ACC112 (cell line): ENCODE measurements at regions not wholly inside any gene's neighbourhood (a gene's known extent, or its start where the extent isn't known, plus 50 kb on each side); places are given as distances from the start of the nearest gene placed in this dataset.

ENCODE experiments used
- H2AFZ ChIP-seq: fragments of 200-600 bp; sonication (generic); one replicate; pipeline ENCODE4 v1.6.0; 2017; ENCODE audit warnings: antibody characterized with exemption, low read length; ENCODE audit not compliant: unreplicated experiment
- H3K27ac ChIP-seq: fragments of 200-600 bp; sonication (generic); 2 replicates; pipeline ENCODE4 v1.5.1; 2014; ENCODE audit warnings: low read depth, mild to moderate bottlenecking, antibody characterized with exemption, low read length, moderate library complexity
- H3K27me3 ChIP-seq: fragments of 200-600 bp; sonication (generic); 2 replicates; pipeline ENCODE4 v1.6.1; 2014; ENCODE audit warnings: mild to moderate bottlenecking, antibody characterized with exemption, low read length, moderate library complexity, mixed read lengths; ENCODE audit not compliant: insufficient read depth
- H3K36me3 ChIP-seq: fragments of 200-600 bp; sonication (generic); 2 replicates; pipeline ENCODE4 v1.6.1; 2016; ENCODE audit warnings: mild to moderate bottlenecking, antibody characterized with exemption, low read length, moderate library complexity, mixed read lengths; ENCODE audit not compliant: insufficient read depth
- H3K4me1 ChIP-seq: fragments of 200-600 bp; sonication (generic); one replicate; pipeline ENCODE4 v1.6.1; 2016; ENCODE audit warnings: low read length, mixed read lengths; ENCODE audit not compliant: insufficient read depth, unreplicated experiment, control insufficient read depth
- H3K4me3 ChIP-seq: fragments of 200-600 bp; sonication (generic); 2 replicates; pipeline ENCODE4 v1.5.1; 2014; ENCODE audit warnings: mild to moderate bottlenecking, low read depth, low read length
- H3K79me2 ChIP-seq: fragments of 200-600 bp; sonication (generic); one replicate; pipeline ENCODE4 v1.6.0; 2016; ENCODE audit warnings: low read length; ENCODE audit not compliant: control insufficient read depth, unreplicated experiment, insufficient read depth

DNA sequence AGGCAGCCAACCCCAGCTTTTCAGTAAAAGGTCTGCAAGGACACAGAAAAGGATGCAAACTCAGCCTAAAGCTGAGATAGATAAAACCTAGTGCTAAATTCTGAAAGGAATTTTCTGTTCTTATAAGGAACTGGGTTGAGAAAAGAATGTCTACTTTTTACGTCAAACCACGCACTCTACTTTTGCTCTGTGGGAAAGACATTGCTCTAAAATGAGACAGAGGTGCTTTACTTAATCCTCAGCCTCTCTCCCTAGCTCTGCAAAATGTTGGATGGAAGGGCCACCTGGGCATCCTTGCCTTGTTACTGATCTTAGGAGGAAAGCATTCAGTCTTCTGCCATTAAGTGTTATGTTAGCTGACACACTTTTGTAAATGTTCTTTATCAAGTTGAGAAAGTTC is 72.1 kb upstream of the LINC00305 start:
- Histone ChIP-seq H3K27me3 (no peaks in the 10 kb centered on the region), H3K4me3 (no peak overlapping the region), H3K27ac (no peak overlapping the region), H3K4me1 (no peaks in the 10 kb centered on the region), H3K79me2 (no peaks in the 10 kb centered on the region), H2AFZ (no peak overlapping the region), H3K36me3 (no peaks in the 10 kb centered on the region)

DNA sequence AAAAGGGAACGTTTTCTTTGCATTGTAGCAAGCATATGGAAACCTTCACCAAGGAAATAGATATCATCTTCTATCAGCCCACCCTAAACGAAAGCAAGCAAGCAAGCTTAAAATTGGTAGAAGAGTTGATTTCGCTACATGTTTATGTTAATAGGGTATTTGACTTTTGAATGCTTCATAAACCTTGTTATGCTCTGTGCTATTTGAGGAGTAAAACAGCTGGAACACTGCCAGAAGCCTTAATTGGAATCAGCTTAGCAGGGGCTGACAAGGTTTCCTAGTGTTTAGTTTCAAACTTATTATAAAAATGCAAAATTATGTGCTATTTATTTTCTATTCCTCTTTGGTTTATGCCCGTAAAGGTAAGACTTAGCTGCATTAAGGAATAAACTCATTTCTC is 70.6 kb upstream of the LINC00305 start:
- Histone ChIP-seq H2AFZ (no peak overlapping the region), H3K36me3 (no peaks in the 10 kb centered on the region), H3K4me1 (no peaks in the 10 kb centered on the region), H3K79me2 (no peaks in the 10 kb centered on the region), H3K4me3 (no peak overlapping the region), H3K27me3 (no peaks in the 10 kb centered on the region), H3K27ac (no peak overlapping the region)

DNA sequence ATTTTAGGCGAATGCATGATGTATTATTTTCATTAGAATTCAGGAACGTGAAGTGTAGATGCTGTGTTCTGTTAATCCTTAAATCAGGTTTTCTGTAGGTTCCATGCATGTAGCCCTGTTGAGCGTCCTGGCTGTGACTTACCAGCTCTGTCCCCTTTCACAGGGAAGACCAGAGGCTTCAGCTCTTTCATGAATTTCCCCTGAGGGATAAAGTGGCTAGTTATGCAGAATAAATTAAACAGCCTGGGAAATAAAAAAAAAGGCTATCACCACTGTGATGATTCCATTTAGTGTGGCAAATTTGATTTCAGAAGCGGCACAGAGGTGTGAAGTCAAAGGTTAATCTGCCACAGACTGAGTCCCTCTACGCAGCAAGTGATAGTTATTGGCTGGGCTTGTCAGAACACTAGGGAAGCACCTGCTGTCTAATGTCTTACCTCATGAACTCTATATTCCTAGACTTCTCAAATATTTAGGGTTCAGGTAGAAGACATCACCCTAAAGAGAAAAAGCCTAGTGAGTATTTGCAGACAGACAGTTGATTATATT is 61.6 kb upstream of the LINC00305 start:
- no peaks in the 10 kb centered on the region for H3K79me2 ChIP-seq
- H2AFZ ChIP-seq, result no peak overlapping the region
- no peaks in the 10 kb centered on the region for H3K4me1 ChIP-seq
- no peak overlapping the region for H3K27ac ChIP-seq
- no peak overlapping the region for H3K4me3 ChIP-seq
- H3K27me3 ChIP-seq, result no peaks in the 10 kb centered on the region
- H3K36me3 ChIP-seq, result no peaks in the 10 kb centered on the region

DNA sequence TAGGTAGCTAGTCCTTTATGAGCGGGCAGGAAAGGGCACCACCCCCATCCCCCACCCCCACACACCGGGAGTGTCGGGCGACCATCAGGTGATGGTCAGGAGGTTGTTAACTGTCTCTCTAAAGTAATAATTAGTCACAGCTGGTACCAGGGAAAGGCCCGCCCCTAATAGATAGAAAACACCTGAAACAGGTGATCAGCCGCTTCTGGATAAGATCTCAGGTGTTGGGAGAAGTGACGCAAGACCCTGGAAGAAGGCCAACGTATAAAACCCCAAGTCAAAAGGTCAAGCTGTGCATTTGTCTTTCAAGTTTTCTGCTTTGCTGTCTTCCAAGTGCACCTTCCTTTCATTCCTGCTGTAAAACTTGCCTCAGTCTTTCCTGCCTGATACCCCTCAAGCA is 59.6 kb upstream of the LINC00305 start:
- H3K36me3 ChIP-seq, result no peaks in the 10 kb centered on the region
- peak overlapping the region; percentile 67 for H2AFZ ChIP-seq
- H3K4me1 ChIP-seq, result no peaks in the 10 kb centered on the region
- no peaks in the 10 kb centered on the region for H3K27me3 ChIP-seq
- H3K79me2 ChIP-seq, result no peaks in the 10 kb centered on the region
- H3K4me3 ChIP-seq, result peak overlapping the region; percentile 67
- H3K27ac ChIP-seq, result no peak overlapping the region

DNA sequence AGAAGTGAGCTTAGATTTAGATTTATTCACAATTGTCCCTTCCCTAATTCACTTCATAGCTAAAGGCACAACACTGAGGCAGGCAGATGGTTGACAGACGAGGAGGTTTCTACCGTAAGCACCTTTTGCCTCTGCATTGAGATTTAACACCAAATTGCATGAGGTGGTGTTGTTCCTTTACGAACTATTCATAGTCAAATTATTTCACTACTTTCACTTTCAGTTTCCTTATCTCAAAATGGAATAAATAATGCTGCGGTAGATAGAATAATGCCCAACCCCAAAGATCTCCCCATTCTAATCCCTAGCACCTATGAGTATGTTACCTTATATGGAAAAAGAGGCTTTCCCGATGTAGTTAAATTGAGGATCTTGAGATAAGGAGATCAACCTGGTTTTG is 58.9 kb upstream of the LINC00305 start:
- Histone ChIP-seq H3K4me3 (peak overlapping the region; percentile 67), H3K27me3 (no peaks in the 10 kb centered on the region), H3K4me1 (no peaks in the 10 kb centered on the region), H3K36me3 (no peaks in the 10 kb centered on the region), H3K27ac (no peak overlapping the region), H3K79me2 (no peaks in the 10 kb centered on the region), H2AFZ (peak overlapping the region; percentile 67)

DNA sequence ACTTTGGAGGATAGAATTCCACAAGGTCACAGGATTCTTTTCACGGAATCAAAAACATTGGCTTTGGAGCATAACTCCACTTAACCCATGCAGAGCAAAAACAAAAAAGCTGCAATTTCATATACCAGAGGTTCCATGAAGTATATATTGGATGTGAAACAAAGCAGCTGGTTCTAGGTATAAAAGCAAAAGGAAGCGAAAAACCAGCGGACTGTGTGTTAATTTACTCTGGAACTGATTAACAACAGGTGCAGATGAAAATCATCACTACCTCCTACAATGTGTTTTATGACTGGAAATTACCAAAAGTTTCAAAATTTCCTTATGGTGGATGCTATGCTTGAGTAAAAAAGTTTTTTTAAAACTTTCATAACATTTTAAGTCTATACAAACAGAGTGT is 54.4 kb upstream of the LINC00305 start:
- H3K4me1 ChIP-seq, result no peaks in the 10 kb centered on the region
- H3K27me3 ChIP-seq, result no peaks in the 10 kb centered on the region
- no peak overlapping the region for H3K4me3 ChIP-seq
- H2AFZ ChIP-seq, result no peak overlapping the region
- H3K27ac ChIP-seq, result no peak overlapping the region
- H3K36me3 ChIP-seq, result no peaks in the 10 kb centered on the region
- no peaks in the 10 kb centered on the region for H3K79me2 ChIP-seq

DNA sequence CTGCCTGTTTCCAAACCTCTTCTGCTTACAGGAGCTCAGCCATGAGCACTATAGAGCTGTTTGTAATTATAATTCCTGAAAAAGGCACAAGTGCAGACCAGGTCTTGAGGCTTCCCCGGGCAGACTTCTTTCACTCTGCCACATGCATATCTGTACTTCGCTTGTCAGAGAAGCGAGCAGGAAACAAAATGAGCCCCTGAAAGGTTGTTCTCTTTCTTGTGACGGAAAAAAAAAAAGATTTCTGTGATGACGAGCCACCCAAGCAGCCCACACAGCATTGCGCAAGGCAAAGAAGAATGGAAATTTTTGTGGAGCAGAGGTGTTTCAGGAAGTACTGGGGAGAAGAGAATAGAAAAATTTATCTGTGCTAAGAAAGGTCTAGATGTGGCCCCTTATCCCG is 54.0 kb upstream of the LINC00305 start:
- Histone ChIP-seq H3K4me3 (no peak overlapping the region), H3K27ac (no peak overlapping the region), H2AFZ (no peak overlapping the region), H3K36me3 (no peaks in the 10 kb centered on the region), H3K4me1 (no peaks in the 10 kb centered on the region), H3K27me3 (no peaks in the 10 kb centered on the region), H3K79me2 (no peaks in the 10 kb centered on the region)

DNA sequence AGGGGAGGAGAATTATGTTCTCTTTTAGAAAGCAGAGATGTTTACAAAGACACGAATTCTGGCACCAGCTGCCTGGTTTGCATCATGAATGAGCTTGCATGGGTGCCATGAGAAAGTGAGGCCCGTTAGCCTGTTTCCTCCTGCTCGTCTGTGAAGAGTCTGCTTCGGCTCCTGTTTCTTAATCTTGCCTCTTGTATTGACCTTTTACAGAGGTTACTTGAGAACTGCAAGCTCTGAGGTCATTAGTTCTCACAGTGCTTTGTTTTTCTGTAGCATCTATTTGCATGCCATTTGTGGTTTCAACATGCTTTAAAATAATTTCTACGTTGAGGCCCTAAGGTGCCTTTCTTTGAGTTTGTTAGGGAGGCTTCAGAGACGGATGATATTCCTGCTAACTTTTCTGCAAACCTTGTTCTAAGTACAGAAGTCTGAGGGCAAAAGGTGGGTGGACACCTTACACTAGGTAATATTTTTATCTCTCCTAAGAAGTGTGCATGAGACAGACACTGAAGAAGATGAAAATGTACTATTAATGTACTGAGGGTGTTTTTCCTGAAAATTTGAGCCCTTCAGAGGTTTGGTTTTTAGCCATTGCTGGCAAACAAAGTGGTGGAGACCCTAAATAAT is 53.4 kb upstream of the LINC00305 start:
- no peak overlapping the region for H3K27ac ChIP-seq
- no peaks in the 10 kb centered on the region for H3K79me2 ChIP-seq
- H3K36me3 ChIP-seq, result no peaks in the 10 kb centered on the region
- H3K4me1 ChIP-seq, result no peaks in the 10 kb centered on the region
- no peak overlapping the region for H3K4me3 ChIP-seq
- no peak overlapping the region for H2AFZ ChIP-seq
- H3K27me3 ChIP-seq, result no peaks in the 10 kb centered on the region

DNA sequence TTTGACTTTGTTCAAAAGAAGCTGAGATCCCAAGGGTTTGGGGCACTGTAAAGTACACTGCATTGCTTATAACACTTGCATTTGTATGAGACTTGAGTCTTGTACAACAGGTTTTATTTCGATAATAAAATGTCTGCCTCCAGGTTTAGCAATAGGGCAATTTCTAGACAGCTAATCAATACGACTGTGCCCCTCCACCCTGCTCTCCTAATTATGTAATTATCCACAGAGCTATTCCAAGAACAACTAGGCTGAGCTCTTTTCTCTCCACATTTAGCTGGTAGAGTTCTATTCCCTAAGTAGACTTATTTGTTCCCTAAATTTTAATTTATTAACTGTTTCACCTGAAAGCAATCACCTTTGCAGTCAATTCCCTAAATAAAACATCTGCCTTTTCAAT is 52.9 kb upstream of the LINC00305 start:
- Histone ChIP-seq H3K36me3 (no peaks in the 10 kb centered on the region), H3K79me2 (no peaks in the 10 kb centered on the region), H3K27ac (no peak overlapping the region), H3K4me1 (no peaks in the 10 kb centered on the region), H3K27me3 (no peaks in the 10 kb centered on the region), H2AFZ (no peak overlapping the region), H3K4me3 (no peak overlapping the region)

DNA sequence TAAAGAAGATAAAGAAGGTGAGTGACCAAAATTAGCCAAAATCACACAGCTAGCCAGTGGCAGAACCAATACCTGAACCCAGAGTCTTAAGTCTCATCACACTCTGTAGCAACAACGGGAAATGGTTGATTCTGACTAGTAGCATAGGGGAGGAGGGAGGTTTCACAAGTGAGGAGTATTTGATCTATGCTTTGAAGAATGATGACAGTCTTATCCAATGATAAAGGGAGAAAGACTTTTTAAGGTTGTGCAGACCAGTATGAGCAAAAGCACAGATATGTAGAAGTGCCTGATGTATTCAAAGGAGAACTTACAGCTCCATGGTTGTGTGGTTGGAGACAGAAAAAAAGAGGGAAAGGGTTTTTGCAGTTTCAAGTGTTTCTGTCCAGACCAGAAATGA is 50.7 kb upstream of the LINC00305 start:
- Histone ChIP-seq H3K27me3 (no peaks in the 10 kb centered on the region), H3K36me3 (no peaks in the 10 kb centered on the region), H3K4me1 (no peaks in the 10 kb centered on the region), H3K79me2 (no peaks in the 10 kb centered on the region), H3K4me3 (no peak overlapping the region), H2AFZ (no peak overlapping the region), H3K27ac (no peak overlapping the region)
